ENCODE measurements at regions not wholly inside any gene's neighbourhood (a gene's known extent, or its start where the extent isn't known, plus 50 kb on each side); places are given as distances from the start of the nearest gene placed in this dataset.

DNA sequence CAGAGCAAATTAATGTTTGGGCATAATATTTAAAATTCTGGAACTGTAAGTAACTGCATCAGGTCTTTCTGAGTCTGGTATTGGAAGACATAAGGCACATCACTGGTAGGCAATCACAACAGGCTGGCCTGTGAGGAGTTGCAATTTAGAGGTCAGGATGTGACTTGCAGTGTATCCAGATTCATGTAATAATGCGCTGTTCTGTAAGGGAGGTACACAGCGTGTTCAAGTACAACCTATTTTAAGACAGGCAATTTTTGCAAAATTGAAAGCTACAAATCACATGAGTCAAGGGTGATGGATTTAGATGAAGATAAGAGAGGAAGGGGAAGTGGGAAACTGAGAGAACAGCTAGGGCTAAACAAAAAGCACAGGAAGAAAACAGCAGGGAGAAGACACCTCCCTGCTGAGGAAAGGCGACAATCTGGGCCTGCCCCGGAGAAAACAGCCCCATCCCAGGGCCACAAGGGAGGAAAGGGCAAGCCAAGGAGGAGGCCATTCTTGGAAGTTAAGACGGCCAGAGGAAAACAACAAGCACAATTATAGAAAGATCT lies 138.1 kb downstream of the LACC1 start:
- no peak for DNase-seq (ENCODE audit: low read depth in 4 of 4, low spot score in 2 of 4)

DNA sequence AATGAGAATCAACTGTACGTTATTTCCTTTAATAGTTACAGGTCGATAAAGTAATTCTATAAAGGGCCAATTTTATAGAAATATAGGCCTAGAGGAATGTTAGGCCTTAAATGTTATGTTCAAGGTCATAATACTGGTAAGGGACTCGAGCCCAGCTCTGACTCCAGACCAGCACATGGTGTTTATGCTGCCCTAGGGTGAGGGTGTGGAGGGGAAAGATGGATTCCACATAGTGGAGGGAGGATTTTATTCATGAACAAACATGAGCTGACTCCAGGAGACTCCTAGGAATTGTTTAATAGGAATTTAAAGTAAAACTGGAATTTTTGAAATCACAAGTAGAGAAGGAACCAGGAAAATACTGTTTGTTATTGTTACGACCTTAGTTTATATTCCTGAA lies 139.9 kb downstream of the LACC1 start:
- DNase-seq (ENCODE audit: low read depth in 4 of 4, low spot score in 2 of 4): no peak

DNA sequence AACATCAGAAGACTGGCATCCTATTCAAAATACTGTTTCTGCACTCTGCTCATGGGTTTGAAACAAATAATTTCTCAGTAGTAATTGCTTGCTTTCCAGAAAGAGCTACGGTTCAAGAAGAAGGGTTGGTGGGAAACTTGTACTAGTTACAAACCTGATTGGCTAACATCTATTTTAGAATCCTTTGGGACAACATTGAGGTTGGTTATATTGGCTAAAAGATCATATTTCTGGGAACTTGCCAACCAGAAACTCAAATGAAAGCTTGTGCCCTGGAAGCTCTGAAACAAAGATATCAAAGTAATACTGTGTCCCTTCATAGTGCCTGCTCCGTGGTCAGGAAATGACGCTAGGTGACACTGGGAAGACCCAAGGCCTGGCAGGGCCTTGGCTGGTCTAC lies 141.7 kb downstream of the LACC1 start:
- no peak for DNase-seq (ENCODE audit: low read depth in 4 of 4, low spot score in 2 of 4)

DNA sequence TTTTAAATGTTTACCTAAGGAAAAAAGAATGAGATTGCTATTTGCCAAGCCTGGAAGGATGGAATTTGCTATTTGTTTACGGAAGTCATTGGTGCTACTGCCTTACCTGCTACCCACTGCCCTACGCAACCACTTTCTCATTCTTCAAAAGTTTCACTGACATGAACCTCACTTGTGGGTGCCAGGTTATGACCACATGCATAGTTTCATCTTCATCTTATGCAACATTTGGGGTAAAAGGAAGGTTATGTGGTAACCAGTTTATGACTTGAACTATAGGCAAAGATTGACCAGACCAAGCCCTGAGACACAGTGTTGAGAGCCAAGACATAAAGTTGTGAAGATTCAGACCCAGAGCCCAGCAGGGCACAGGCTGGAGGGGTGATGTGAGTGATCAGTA lies 142.5 kb downstream of the LACC1 start:
- DNase-seq (ENCODE audit: low read depth in 4 of 4, low spot score in 2 of 4): no peak

DNA sequence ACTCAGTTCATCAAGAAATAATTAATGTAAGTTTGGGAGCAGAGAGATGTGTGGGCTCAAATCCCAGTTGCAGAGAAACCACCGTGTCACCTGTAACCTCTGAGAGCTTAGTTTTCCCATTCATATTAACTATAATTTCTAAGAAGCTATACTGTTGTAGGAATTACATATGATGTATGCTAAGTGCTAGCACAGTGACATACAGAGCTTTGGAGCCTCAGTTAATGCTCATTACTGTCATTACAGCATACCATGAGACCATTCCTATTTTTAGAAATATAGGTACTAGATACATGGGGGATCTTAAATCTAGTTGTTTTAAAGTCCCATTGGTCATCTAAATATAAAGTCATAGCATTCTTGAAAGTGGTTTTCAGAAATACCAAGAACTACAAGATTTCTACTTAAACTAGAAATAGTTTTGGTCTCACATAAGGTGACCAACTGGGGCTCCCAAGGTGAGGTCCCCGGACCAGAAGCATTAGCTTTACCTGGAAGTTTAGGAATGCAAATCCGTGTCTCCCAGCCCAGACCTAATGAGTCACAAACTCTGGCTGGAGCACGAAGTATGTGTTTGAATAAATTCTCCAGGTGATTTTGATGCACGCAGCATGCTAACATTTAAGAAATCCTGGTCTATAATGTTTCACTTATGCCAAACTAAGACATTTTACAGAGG lies 144.6 kb downstream of the LACC1 start:
- DNase-seq (ENCODE audit: low read depth in 4 of 4, low spot score in 2 of 4): no peak

DNA sequence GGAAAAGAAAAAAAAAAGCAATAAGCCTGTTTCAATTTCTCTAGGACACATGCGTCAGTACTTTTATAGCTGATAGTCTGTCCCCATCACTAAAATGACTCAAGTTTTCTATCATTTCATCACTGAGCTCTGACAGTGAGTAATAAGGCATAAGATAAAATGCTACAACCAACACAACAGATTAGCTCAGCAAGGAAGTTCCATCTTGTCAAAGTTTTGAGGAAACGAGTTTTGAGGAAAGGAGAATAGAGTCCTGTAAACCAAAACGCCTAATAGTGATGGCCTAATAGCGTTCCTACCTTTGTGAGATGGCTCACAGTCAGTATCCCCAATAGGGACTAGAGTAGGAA lies 145.1 kb downstream of the LACC1 start:
- no peak for DNase-seq (ENCODE audit: low read depth in 4 of 4, low spot score in 2 of 4)

DNA sequence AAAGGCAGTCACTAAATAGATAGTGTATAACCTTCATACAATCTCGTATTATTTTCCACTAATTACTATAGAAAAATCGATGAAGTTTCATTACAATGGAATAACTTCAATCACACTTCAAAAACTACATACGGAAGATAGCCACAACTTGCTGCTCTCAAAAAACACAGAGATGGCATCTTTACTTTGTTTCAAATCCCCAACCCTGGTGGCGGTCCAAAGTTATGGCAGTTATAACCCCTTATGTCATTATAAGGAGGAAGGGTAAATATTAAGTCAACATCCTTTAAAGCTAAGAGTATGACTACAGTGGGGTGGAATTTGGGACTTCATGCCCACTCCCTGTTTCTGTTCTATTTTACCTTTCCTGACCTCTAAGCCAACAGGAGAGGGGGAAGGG lies 146.5 kb downstream of the LACC1 start:
- no peak for DNase-seq (ENCODE audit: low read depth in 4 of 4, low spot score in 2 of 4)

DNA sequence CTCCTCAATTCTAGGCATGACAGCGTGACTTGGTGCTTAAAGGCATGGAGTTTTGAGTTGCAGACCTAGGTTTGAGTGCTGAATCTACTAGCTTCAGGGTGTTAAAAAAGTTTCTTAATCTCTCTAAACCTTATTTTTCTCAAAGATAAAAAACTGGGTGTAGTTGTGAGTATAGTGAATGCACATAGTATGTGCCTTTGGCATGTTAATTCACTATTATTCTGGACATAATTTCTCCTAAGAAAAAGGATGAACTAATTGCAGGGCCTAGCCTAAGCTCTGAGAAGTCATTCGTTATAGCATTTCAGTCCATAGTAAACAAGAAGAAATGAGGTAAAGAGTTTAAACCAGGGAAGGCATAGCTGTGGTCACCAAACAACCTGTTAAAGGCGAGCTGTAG lies 149.0 kb downstream of the LACC1 start:
- no peak for DNase-seq (ENCODE audit: low read depth in 4 of 4, low spot score in 2 of 4)

DNA sequence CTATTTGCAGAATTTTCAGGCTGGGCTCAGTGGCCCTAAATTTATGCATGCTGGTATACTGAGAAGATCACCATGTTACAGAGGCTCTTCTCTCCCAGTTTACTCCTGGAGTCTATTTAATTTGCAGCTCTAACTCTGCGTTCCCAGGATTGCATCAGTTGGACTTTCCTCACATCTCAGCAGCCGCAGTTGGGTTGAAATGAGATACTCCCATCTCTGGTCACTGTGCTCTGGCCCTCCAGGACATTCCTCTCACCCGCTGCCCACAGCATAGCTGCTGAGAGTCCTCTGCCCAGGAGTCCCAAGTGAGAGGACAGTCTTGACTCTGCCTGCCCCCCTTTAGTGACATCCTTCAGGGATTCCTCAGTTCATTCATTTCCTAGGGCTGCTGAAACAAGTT lies 150.9 kb downstream of the LACC1 start:
- DNase-seq (ENCODE audit: low read depth in 4 of 4, low spot score in 2 of 4): no peak

DNA sequence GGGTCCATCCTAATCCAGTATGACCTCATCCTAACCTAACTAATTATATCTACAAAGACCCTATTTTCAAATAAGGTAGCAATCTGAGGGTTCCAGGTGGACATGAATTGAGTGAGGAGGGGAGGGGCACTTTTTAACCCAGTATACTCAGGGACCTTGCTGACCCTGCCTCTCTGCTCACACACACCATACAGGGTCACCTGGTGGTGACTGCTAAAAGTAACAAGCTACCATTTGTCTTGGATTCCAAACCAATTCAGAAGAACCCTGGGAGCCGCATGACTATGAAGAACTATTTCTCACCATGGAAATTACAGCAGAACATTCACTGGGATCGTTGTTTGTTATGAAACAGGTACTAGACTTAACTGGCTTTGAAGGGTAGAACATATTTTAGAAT lies 151.9 kb downstream of the LACC1 start:
- no peak for DNase-seq (ENCODE audit: low read depth in 4 of 4, low spot score in 2 of 4)

DNA sequence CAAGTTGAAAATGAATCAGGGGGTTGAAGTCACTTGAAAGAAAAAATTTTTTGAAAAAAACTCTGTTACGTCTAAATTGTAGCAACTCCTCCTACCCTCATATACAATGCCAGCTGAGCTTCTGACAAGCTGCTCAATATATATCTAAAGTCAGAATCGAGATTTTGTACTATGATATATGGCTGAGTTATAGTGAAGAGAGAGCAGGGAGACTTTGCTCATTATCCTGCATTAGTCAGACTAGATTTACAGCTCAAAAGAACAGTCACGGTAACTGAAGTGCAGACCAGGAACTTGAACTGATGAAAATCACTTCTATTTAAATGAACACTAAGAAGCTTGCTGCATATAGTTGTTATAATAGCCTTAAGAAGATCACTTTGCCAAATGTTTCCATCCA lies 153.1 kb downstream of the LACC1 start:
- no peak for DNase-seq (ENCODE audit: low read depth in 4 of 4, low spot score in 2 of 4)

DNA sequence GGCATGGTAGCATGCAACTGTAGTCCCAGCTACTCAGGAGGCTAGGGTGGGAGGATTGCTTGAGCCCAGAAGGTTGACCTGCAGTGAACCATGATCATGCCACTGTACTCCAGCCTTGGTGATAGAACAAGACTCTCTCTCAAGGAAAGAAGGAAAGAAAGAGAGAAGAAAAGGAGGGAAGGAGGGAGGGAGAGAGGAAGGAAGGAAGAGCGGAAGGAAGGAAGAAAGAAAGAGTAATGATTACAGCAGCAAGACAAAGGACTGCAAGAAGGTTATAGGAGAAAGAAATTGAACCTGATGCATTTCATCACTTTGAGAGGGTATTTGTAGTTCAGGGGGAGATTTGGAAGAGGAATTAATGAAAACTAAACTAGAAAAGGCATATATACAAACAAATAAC lies 155.7 kb downstream of the LACC1 start:
- no peak for DNase-seq (ENCODE audit: low read depth in 4 of 4, low spot score in 2 of 4)

DNA sequence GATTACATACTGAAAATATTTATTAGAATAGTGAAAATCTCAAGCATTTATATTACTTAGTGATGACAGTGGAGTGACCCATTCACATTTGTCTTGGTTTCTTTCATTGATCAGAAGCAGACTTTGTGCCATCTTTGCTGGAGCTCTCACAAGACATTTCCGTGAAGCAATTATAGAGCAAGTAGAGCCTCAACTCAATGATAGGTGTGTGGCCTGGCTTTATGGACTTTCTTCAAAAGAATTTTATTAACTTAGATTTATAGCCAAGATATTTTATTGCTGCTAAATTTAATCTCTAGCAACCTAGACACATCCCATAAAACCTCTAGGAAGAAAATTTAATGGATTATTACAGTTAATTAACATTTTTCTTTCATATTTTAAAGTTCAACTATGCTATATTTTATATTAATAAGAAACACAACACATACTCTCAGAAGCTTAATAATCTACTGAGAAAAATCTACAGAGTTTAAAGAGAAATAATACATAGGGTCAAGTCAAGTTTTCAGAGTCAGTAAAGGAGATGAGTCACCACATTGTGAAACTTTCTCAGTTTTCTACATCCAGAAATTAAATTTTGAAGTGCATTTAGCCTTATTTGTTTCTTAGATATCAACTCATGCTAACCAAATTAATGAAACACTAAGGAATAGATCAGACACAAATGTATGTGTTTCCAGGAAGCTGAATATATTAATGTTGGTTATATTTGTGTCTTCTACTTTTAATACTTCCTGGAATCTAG lies 160.5 kb downstream of the LACC1 start:
- no peak for DNase-seq (ENCODE audit: low read depth in 4 of 4, low spot score in 2 of 4)

DNA sequence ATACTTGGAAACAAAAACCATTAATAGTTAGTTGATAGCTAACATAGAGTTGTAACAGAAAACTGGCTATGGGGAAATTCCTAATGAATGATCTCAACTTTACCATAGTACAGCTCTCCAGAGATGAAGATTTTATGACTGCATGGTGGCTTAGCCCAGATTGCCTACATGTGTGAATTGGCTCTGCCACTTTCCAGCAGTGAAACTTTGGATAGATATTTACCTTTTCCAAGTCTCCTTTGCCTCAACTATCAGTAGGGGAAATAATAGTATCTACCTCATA lies 161.1 kb downstream of the LACC1 start:
- DNase-seq (ENCODE audit: low read depth in 4 of 4, low spot score in 2 of 4): no peak

DNA sequence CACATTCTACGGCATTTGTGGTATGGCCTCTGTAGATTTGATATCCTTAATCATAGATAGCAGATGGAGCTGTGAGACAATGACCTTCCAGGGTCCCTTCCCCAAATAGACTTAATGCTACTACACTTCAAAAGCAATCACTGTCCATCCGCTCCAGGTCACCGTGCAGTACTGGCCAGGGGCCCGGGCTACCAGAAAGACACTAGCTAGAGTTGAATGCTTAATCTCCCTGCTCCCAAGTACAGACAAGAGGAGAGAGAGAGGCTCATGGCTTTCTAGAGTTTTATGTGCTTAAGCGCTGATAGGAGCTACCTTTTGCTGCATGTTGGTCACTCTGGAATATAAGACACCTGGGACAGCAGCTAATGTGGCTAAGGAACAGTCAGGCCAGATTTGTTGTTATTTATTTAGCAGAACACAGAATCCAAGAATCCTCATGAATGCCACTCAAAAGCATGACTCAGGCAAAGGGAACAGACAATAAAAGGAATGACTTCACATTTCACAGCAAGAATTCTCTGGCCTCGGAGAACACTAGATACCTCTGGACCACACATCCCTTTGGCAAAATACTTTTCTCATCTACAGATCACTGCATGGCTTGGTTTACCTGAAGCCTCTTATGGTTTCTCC lies 165.0 kb downstream of the LACC1 start:
- no peak for DNase-seq (ENCODE audit: low read depth in 4 of 4, low spot score in 2 of 4)

DNA sequence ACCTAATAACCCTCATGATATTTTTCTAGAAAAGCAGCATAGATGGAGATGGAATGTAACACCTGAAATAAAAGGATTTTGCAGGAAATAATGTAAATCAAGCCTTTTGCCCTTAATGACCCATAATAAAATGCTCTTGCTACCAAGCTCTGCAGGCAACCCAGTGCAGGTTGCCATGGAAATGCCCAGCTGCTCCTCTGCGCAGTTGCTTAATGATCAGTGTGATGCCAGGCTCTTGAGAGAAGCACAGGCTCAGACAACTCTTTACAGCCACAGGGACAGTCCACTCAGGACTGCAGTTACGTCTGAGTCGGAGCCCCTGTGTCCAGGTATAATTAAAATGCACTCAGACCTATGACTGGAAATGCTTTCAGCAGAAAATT lies 165.5 kb downstream of the LACC1 start:
- no peak for DNase-seq (ENCODE audit: low read depth in 4 of 4, low spot score in 2 of 4)

DNA sequence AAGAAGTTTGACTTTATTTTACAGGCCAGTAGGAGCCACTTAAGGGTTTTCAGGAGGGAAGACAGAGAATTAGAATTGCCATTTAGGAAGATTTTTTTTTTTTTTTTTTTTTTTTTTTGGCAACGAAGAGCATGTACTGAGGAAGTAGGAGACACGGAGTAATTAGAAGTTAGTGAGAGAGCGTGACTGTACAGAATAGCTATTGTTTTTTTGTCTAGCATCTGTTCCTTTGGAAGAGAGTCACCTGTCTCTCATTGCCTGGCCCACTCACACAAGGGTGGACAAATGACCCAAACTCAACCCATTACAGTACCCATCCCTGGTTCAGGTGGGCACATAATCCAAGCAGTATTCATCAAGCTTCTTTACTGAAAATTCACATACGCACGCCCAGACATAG lies 166.7 kb downstream of the LACC1 start:
- no peak for DNase-seq (ENCODE audit: low read depth in 4 of 4, low spot score in 2 of 4)

DNA sequence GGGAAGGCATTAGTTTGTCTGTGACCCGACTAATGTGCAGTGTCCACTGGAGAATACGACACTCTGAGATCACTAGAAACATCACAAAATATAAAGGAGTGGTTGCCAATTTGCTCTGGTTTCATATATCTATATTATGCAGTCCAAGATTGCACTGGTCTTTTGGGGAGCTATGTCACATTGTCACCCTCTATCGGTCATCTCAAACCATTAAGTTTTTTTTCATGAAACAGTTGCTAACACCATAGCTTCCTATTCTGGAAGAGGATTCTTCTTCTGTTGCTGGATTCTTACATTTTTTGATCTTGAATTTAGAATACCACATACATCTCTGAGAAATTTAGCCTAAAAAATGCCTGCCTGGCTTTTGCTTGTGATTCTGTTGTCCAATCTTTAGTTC lies 168.6 kb downstream of the LACC1 start:
- DNase-seq (ENCODE audit: low read depth in 4 of 4, low spot score in 2 of 4): no peak

DNA sequence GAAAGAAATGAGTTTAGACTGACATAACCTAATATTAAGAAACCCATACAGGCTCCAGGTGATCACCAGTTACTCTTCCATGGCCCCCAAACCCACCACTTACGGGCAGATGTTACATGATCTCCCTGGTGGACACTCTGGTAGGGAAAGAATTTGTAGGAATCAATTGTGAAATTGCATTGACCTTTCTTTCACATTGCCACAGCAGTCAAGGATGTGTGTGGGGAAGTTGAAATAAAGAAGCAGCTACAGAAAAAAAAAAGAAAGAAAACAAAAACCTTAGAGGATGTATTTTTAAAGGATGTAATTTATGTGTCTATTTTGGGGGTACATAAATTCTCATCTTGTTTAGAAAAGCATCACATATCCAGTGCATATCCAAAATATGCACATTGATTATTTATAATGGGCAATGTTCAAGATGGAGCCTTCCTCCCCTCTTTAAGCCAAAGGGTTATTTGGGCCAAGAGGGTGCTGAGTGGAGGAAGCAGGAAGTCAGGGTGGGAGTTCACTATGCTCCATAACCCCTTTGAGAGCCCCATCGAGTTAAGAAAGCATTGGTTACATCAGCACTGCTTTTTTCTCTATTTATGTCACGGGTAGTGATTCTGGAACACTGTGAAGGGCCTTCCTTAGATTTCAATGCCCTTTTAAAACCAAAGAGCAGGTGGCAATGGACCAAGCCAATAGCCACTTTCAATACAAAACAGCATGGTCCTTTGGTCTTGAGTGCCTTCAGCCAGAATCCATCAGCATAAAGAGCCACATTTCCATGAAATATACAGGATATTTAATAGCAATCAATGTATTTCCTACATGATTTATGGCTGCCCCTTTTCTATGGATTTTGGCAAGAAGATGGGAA lies 169.6 kb downstream of the LACC1 start:
- no peak for DNase-seq (ENCODE audit: low read depth in 4 of 4, low spot score in 2 of 4)

DNA sequence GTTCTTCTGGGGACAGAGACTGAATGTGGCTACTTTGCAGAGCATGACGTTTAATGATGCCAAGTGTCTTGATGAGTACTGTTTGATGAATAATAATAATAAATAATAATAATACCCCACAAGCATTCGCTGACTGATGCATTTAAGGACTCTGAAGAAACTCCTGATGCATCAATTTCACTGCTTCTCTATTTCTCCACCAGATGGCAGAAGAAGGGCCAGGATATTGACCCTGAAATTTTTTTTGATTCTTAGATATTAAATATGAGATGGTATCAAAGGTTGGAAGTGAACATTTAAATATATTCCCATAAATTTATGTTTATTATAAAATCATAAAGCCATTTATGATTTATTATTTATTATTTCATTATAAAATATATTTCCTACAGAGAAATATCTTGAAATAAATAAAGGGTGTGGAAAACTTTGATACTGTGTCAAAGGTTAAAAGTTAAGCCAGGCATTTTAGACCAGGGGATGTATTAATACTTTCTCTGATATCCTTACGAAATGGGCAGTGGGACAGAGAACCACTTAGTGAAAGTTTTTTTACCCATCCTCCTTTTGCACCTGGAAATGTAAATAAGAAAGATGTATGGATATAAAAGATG lies 170.9 kb downstream of the LACC1 start:
- DNase-seq (ENCODE audit: low read depth in 4 of 4, low spot score in 2 of 4): no peak

DNA sequence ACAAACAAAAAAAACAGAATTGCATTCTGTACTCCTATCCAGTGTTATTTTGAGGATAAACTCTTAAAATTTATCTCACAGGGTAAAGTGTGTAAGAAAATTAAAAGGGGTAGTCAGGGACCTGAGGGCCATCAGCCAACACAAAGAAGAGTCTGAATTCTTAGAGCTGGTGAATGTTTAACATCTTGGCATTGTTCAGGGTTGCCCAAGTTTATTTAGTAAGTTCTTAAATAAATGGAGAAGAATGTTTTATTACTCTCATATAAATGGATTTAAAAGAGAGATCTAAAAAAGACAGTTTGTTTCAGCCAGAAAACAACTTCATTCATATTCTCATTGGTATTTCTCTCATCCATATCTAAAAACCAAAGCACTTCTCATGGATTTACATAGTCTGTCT lies 171.7 kb downstream of the LACC1 start:
- no peak for DNase-seq (ENCODE audit: low read depth in 4 of 4, low spot score in 2 of 4)

Data from left renal cortex interstitium (tissue), 4 donors.